ENCODE measurements at regions not wholly inside any gene's neighbourhood (a gene's known extent, or its start where the extent isn't known, plus 50 kb on each side); places are given as distances from the start of the nearest gene placed in this dataset.
"Not testable (repeated sequence)": the region's sequence is repeated elsewhere in the genome, so short reads cannot be mapped to it uniquely, and the experiment has no call there.

DNA sequence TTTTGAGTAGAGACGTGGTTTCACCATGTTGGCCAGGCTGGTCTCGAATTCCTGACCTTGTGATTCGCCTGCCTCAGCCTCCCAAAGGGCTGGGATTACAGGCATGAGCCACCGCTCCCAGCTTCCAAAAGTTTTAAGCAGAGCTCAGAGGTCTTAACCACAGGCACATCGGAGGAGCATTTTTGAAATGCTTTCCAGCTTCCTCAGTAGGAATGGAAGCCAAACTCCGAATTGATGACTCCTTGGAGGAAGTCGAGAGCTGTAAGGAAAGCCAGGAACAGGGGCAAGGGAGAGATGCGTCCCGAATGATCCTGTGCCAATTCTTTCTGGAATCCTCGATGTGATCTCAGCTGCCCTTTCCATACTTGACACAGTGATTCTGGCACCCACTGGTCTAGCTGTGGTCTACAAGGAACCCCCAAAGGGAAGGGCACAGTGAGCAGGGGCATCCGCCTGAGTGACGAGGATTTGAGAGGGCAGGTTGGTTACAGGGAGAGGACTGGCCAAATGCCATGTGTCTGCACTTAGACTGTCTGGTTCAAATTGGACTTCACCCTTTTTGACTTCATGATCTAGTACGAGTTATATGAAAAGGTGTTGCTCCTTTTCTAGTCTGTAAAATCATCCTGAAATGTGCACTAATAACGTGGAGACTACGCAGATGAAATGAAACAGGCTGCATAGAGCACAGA, 138.2 kb downstream of the ADRA2C start:
- not testable (repeated sequence) for TF ChIP-seq POLR2A, POLR2AphosphoS5 (IDR thresholded peaks at IDR 0.05)
- TF ChIP-seq, protein P1, sequence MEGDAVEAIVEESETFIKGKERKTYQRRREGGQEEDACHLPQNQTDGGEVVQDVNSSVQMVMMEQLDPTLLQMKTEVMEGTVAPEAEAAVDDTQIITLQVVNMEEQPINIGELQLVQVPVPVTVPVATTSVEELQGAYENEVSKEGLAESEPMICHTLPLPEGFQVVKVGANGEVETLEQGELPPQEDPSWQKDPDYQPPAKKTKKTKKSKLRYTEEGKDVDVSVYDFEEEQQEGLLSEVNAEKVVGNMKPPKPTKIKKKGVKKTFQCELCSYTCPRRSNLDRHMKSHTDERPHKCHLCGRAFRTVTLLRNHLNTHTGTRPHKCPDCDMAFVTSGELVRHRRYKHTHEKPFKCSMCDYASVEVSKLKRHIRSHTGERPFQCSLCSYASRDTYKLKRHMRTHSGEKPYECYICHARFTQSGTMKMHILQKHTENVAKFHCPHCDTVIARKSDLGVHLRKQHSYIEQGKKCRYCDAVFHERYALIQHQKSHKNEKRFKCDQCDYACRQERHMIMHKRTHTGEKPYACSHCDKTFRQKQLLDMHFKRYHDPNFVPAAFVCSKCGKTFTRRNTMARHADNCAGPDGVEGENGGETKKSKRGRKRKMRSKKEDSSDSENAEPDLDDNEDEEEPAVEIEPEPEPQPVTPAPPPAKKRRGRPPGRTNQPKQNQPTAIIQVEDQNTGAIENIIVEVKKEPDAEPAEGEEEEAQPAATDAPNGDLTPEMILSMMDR (IDR thresholded peaks at IDR 0.05) = not testable (repeated sequence)

All from prostate gland (tissue), 2 donors.